Loucy (cell line): ENCODE measurements at regions not wholly inside any gene's neighbourhood (a gene's known extent, or its start where the extent isn't known, plus 50 kb on each side); places are given as distances from the start of the nearest gene placed in this dataset.

Source experiments
- EZH2phosphoT487 ChIP-seq: fragments of 200-600 bp; IDR thresholded peaks from 2 replicates; pipeline ENCODE4 v1.6.1; 2018; ENCODE audit warnings: antibody characterized with exemption, mild to moderate bottlenecking, moderate library complexity, borderline replicate concordance
- TF ChIP-seq, protein P1 (sequence below): fragments of 200-600 bp; sonication (generic); conservative IDR thresholded peaks from 2 replicates; pipeline ENCODE4 v1.5.1; 2014; ENCODE audit warnings: mild to moderate bottlenecking, antibody characterized with exemption, low read length

DNA sequence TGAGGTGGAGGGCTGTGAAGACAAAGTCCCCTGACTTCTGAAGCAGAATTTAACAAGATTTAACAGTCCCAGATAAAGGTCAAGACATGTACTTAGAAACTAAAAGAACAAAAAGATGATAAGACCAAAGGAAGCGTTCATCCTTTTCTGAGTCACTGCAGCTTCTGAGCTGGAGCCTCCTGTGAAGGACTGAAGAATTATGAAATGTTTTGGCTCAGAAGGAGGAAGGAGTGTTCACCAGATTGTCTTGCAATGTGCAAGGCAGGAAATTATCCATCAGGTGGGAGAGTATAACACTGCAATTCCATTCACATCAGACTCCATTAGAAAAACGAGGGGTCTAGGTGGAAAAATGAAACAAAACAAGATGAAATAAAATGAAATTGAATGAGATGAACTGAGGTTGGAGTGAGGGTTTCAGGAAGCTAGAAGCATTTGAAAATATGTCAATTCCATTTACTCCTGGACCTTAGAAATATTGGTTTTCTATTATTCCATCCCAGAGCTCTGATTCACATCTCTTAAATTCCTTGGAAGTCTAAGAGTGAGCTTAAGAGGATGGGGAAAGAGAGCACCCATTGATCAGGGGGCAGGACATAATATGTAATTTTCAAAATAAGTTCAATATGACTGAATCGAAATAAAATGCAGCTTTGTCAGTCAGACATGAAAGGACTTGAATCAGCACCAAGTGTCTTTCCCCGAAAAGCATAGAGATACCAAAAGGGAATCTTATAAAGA is 186.1 kb upstream of the LNX1 start:
- TF ChIP-seq, protein P1, sequence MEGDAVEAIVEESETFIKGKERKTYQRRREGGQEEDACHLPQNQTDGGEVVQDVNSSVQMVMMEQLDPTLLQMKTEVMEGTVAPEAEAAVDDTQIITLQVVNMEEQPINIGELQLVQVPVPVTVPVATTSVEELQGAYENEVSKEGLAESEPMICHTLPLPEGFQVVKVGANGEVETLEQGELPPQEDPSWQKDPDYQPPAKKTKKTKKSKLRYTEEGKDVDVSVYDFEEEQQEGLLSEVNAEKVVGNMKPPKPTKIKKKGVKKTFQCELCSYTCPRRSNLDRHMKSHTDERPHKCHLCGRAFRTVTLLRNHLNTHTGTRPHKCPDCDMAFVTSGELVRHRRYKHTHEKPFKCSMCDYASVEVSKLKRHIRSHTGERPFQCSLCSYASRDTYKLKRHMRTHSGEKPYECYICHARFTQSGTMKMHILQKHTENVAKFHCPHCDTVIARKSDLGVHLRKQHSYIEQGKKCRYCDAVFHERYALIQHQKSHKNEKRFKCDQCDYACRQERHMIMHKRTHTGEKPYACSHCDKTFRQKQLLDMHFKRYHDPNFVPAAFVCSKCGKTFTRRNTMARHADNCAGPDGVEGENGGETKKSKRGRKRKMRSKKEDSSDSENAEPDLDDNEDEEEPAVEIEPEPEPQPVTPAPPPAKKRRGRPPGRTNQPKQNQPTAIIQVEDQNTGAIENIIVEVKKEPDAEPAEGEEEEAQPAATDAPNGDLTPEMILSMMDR = no peak
- TF ChIP-seq EZH2phosphoT487 = no peak
